ENCODE measurements at regions not wholly inside any gene's neighbourhood (a gene's known extent, or its start where the extent isn't known, plus 50 kb on each side); places are given as distances from the start of the nearest gene placed in this dataset.

GRCh38 chr6:134628154-134628553 lies 310.2 kb upstream of the SGK1 start:
- Histone ChIP-seq H3K36me3 (ENCODE audit: control insufficient read depth in 1 of 2, insufficient read depth in 2 of 2, low read length in 2 of 2) (no peaks in the 10 kb centered on the region), H3K23ac (ENCODE audit: low read length) (no peak overlapping the region), H2AFZ (ENCODE audit: insufficient read depth, low read length, poor library complexity) (no peak overlapping the region), H3K79me1 (ENCODE audit: low read length) (no peaks in the 10 kb centered on the region), H3K4me1 (ENCODE audit: control insufficient read depth in 1 of 2, insufficient read depth in 2 of 2, low read length in 2 of 2) (no peaks in the 10 kb centered on the region), H3K9me3 (ENCODE audit: insufficient read depth, low read depth, low read length) (no peaks in the 10 kb centered on the region), H3K4ac (ENCODE audit: low read depth, low read length) (no peak overlapping the region), H2BK120ac (ENCODE audit: insufficient read depth, low read length, poor library complexity) (no peak overlapping the region), H2AK5ac (ENCODE audit: low read length) (no peak overlapping the region), H2BK5ac (ENCODE audit: low read depth, low read length, poor library complexity) (no peak overlapping the region), H4K8ac (ENCODE audit: low read depth, low read length) (no peak overlapping the region), H2BK12ac (ENCODE audit: low read length) (no peak overlapping the region), H3K79me2 (ENCODE audit: control insufficient read depth, insufficient read depth, low read length, poor library complexity) (no peaks in the 10 kb centered on the region), H3K9ac (ENCODE audit: low read length) (no peak overlapping the region), H3K4me3 (ENCODE audit: low read depth, low read length) (no peak overlapping the region), H3K4me2 (ENCODE audit: low read length) (no peak overlapping the region), H3K27me3 (ENCODE audit: insufficient read depth, low read length) (no peaks in the 10 kb centered on the region), H3K27ac (ENCODE audit: low read depth, low read length) (no peak overlapping the region), H3K14ac (ENCODE audit: low read length) (no peak overlapping the region), H3K18ac (ENCODE audit: low read length) (no peak overlapping the region), H4K12ac (ENCODE audit: low read depth, low read length) (no peak overlapping the region), H4K91ac (ENCODE audit: low read depth, low read length) (no peak overlapping the region)
- no peak for DNase-seq
- no CpG with 5 or more reads among the region's 2 CpGs for WGBS (ENCODE audit: extremely low coverage, insufficient coverage, insufficient read length)

GRCh38 chr6:134627707-134628106 lies 309.8 kb upstream of the SGK1 start:
- no peak overlapping the region for H2BK5ac ChIP-seq (ENCODE audit: low read depth, low read length, poor library complexity)
- no peak overlapping the region for H3K4me2 ChIP-seq (ENCODE audit: low read length)
- H3K9me3 ChIP-seq (ENCODE audit: insufficient read depth, low read depth, low read length): no peaks in the 10 kb centered on the region
- H3K36me3 ChIP-seq (ENCODE audit: control insufficient read depth in 1 of 2, insufficient read depth in 2 of 2, low read length in 2 of 2): no peaks in the 10 kb centered on the region
- H3K27me3 ChIP-seq (ENCODE audit: insufficient read depth, low read length): no peaks in the 10 kb centered on the region
- no peak overlapping the region for H2AFZ ChIP-seq (ENCODE audit: insufficient read depth, low read length, poor library complexity)
- H3K79me1 ChIP-seq (ENCODE audit: low read length): no peaks in the 10 kb centered on the region
- no peak overlapping the region for H3K18ac ChIP-seq (ENCODE audit: low read length)
- no peak overlapping the region for H2AK5ac ChIP-seq (ENCODE audit: low read length)
- no peak for DNase-seq
- no peak overlapping the region for H3K14ac ChIP-seq (ENCODE audit: low read length)
- no peak overlapping the region for H2BK120ac ChIP-seq (ENCODE audit: insufficient read depth, low read length, poor library complexity)
- H3K79me2 ChIP-seq (ENCODE audit: control insufficient read depth, insufficient read depth, low read length, poor library complexity): no peaks in the 10 kb centered on the region
- no peak overlapping the region for H3K9ac ChIP-seq (ENCODE audit: low read length)
- H3K4ac ChIP-seq (ENCODE audit: low read depth, low read length): no peak overlapping the region
- no peak overlapping the region for H3K4me3 ChIP-seq (ENCODE audit: low read depth, low read length)
- H3K27ac ChIP-seq (ENCODE audit: low read depth, low read length): no peak overlapping the region
- H2BK12ac ChIP-seq (ENCODE audit: low read length): no peak overlapping the region
- WGBS (ENCODE audit: extremely low coverage, insufficient coverage, insufficient read length): no CpG with 5 or more reads among the region's 4 CpGs
- H3K4me1 ChIP-seq (ENCODE audit: control insufficient read depth in 1 of 2, insufficient read depth in 2 of 2, low read length in 2 of 2): no peaks in the 10 kb centered on the region
- H4K91ac ChIP-seq (ENCODE audit: low read depth, low read length): no peak overlapping the region
- H4K12ac ChIP-seq (ENCODE audit: low read depth, low read length): no peak overlapping the region
- H4K8ac ChIP-seq (ENCODE audit: low read depth, low read length): no peak overlapping the region
- no peak overlapping the region for H3K23ac ChIP-seq (ENCODE audit: low read length)

DNA sequence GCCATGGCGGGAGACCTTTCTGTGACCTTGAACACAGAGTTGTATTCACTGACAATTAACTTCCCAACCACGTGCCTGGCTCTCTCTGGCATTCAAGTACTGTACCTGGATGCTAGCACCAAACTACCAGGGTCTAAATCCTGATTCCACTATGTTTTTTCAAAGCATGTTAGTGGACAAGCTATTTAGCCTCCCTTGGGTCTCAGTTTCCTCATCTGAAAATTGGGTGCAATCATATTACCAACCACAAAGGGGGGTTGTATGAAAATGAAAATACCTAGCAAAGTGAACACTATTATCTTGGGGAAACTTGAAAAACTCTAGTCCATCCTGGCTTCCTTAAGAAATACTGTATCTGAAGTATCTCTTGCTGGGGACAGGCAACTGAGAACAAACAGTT lies 308.7 kb upstream of the SGK1 start:
- no peak overlapping the region for H4K8ac ChIP-seq (ENCODE audit: low read depth, low read length)
- no peak overlapping the region for H3K23ac ChIP-seq (ENCODE audit: low read length)
- no peak for DNase-seq
- no peak overlapping the region for H3K14ac ChIP-seq (ENCODE audit: low read length)
- no peaks in the 10 kb centered on the region for H3K36me3 ChIP-seq (ENCODE audit: control insufficient read depth in 1 of 2, insufficient read depth in 2 of 2, low read length in 2 of 2)
- no peak overlapping the region for H3K4ac ChIP-seq (ENCODE audit: low read depth, low read length)
- no peak overlapping the region for H4K91ac ChIP-seq (ENCODE audit: low read depth, low read length)
- no peak overlapping the region for H3K18ac ChIP-seq (ENCODE audit: low read length)
- no peaks in the 10 kb centered on the region for H3K4me1 ChIP-seq (ENCODE audit: control insufficient read depth in 1 of 2, insufficient read depth in 2 of 2, low read length in 2 of 2)
- WGBS (ENCODE audit: extremely low coverage, insufficient coverage, insufficient read length): no CpG with 5 or more reads among the region's 2 CpGs
- no peak overlapping the region for H2BK5ac ChIP-seq (ENCODE audit: low read depth, low read length, poor library complexity)
- H3K79me2 ChIP-seq (ENCODE audit: control insufficient read depth, insufficient read depth, low read length, poor library complexity): no peaks in the 10 kb centered on the region
- no peaks in the 10 kb centered on the region for H3K9me3 ChIP-seq (ENCODE audit: insufficient read depth, low read depth, low read length)
- no peak overlapping the region for H3K9ac ChIP-seq (ENCODE audit: low read length)
- H4K12ac ChIP-seq (ENCODE audit: low read depth, low read length): no peak overlapping the region
- H3K27me3 ChIP-seq (ENCODE audit: insufficient read depth, low read length): no peaks in the 10 kb centered on the region
- H3K4me2 ChIP-seq (ENCODE audit: low read length): no peak overlapping the region
- no peaks in the 10 kb centered on the region for H3K79me1 ChIP-seq (ENCODE audit: low read length)
- no peak overlapping the region for H2AFZ ChIP-seq (ENCODE audit: insufficient read depth, low read length, poor library complexity)
- H2BK120ac ChIP-seq (ENCODE audit: insufficient read depth, low read length, poor library complexity): no peak overlapping the region
- H3K27ac ChIP-seq (ENCODE audit: low read depth, low read length): no peak overlapping the region
- H3K4me3 ChIP-seq (ENCODE audit: low read depth, low read length): no peak overlapping the region
- H2AK5ac ChIP-seq (ENCODE audit: low read length): no peak overlapping the region
- H2BK12ac ChIP-seq (ENCODE audit: low read length): no peak overlapping the region

DNA sequence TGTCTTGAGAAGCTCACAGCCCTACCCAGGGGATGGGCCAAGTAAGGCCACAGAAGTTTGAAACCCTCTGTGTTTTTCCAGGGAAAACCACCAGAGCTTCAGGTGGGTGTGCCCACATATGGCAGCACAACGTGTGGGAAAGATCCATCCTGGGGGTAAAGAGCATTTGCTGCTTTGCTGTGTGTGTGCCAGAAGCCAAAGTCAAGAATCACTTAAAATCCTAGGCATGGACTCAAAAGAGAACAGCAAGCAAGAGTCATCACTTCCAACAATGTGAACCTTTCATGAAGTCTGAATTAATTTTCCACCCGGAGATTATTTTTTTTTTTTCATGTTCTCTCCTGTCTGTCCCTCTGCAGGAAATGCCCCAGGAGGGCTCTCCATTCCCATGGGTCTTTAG lies 308.2 kb upstream of the SGK1 start:
- Histone ChIP-seq H3K9me3 (ENCODE audit: insufficient read depth, low read depth, low read length) (no peaks in the 10 kb centered on the region), H3K18ac (ENCODE audit: low read length) (no peak overlapping the region), H4K12ac (ENCODE audit: low read depth, low read length) (no peak overlapping the region), H3K9ac (ENCODE audit: low read length) (no peak overlapping the region), H3K4me1 (ENCODE audit: control insufficient read depth in 1 of 2, insufficient read depth in 2 of 2, low read length in 2 of 2) (no peaks in the 10 kb centered on the region), H3K23ac (ENCODE audit: low read length) (no peak overlapping the region), H3K79me2 (ENCODE audit: control insufficient read depth, insufficient read depth, low read length, poor library complexity) (no peaks in the 10 kb centered on the region), H3K14ac (ENCODE audit: low read length) (no peak overlapping the region), H3K4me3 (ENCODE audit: low read depth, low read length) (no peak overlapping the region), H4K91ac (ENCODE audit: low read depth, low read length) (no peak overlapping the region), H4K8ac (ENCODE audit: low read depth, low read length) (no peak overlapping the region), H3K4ac (ENCODE audit: low read depth, low read length) (no peak overlapping the region), H3K4me2 (ENCODE audit: low read length) (no peak overlapping the region), H2BK120ac (ENCODE audit: insufficient read depth, low read length, poor library complexity) (no peak overlapping the region), H2AK5ac (ENCODE audit: low read length) (no peak overlapping the region), H2BK5ac (ENCODE audit: low read depth, low read length, poor library complexity) (no peak overlapping the region), H3K27ac (ENCODE audit: low read depth, low read length) (no peak overlapping the region), H3K36me3 (ENCODE audit: control insufficient read depth in 1 of 2, insufficient read depth in 2 of 2, low read length in 2 of 2) (no peaks in the 10 kb centered on the region), H3K27me3 (ENCODE audit: insufficient read depth, low read length) (no peaks in the 10 kb centered on the region), H2AFZ (ENCODE audit: insufficient read depth, low read length, poor library complexity) (no peak overlapping the region), H2BK12ac (ENCODE audit: low read length) (no peak overlapping the region), H3K79me1 (ENCODE audit: low read length) (no peaks in the 10 kb centered on the region)
- no CpG with 5 or more reads among the region's 2 CpGs for WGBS (ENCODE audit: extremely low coverage, insufficient coverage, insufficient read length)
- no peak for DNase-seq
